HPDE6-E6E7 (cell line): ENCODE measurements at regions not wholly inside any gene's neighbourhood (a gene's known extent, or its start where the extent isn't known, plus 50 kb on each side); places are given as distances from the start of the nearest gene placed in this dataset.
"Not testable (repeated sequence)": the region's sequence is repeated elsewhere in the genome, so short reads cannot be mapped to it uniquely, and the experiment has no call there.

Experiments
- DNase-seq: peaks from one replicate; pipeline ENCODE4 v3.0.0; 2011; ENCODE audit warnings: missing footprints; ENCODE audit errors: extremely low spot score

GRCh38 chr3:190988102-190988501, 125.6 kb upstream of the GMNC start:
- no peak for DNase-seq

DNA sequence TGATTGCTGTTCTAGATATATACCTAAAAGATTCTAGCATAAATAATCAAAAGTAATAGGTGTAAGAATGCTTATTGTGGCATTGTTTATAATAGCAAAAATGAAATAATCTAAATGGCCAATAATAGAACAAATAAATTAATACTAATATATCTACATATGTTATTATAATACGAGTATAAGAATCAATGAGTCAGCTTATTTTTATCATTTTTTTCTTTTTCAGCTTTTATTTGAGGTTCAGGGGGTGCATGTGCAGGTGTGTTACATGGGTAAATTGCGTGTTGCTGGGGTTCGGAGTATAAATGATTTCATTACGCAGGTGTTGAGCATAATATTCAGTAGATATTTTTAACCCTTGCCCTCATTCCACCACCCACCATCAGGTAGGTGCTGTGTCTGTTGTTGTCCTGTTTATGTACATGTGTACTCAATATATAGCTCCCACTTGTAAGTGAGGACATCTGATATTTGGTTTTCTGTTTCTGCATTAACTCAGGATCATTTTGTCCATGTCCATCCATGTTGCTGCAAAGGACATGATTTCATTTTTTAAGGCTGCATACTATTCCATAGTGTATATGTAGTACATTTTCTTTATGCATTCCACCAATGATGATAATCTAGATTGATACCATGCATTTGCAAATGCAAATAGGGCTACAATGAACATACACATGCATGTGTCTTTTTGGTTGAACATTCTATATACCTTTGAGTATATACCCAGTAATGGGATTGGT, 122.2 kb upstream of the GMNC start:
- no peak for DNase-seq

- no peak for DNase-seq
These were observed 121.4 kb upstream of the GMNC start for GRCh38 chr3:190983875-190984274.

DNA sequence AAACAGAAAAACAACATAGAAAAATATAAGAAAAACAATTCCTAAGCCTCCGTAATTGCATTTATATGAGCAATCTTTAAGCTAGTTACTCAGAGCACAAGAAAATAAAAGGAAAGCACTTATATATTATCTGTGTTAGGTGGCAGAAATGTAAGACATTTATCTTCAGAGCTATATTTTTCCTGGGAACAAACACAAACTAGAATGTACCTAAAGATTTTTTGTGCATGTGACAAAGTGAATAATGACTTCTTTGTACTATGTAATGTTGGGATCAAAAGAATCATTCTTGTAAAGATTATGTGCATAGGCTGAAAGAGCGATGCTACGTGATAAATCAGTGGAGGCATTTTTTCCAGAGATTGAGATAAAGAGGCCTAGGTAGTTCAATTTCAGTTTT, 111.3 kb upstream of the GMNC start:
- no peak for DNase-seq

GRCh38 chr3:190972840-190973270, 110.4 kb upstream of the GMNC start:
- DNase-seq: no peak

GRCh38 chr3:190972196-190972595, 109.7 kb upstream of the GMNC start:
- DNase-seq: no peak

DNA sequence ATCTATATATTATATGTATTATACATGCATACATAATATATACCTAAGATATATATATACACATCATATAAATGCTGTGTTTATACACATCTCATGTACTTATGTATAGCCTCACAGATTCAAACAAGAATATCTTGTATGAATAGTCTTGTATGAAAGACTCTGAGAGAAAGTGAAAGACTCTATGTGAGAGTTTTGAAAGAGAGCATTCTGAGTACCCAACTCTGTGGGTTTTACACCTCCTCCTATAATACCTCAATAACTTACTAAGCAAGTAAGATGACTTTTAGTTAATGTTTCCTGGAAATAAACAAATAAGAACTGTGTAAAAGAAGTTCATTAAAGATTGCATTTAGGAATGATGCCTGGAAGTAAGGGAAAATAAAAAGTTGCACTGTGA, 108.1 kb upstream of the GMNC start:
- no peak for DNase-seq

DNA sequence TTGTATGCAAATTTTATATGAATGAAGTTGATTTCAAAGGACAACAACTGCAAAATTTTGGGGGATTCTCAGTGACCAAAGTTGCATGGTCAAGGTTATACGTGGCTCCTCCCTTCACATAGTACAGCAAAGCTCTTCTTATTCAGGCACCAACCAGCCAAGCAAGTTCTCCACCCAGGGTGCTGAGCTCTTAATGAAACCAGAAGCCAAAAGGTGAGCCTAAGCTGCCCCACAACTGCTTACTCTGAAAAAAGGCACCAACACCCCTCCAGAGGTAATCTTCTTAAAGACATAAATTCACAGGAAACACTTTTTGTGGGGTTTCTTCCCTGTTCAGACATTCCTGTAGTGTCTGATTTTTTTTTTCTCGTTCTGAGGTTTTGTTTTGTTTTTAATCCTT, 106.1 kb upstream of the GMNC start:
- no peak for DNase-seq

DNA sequence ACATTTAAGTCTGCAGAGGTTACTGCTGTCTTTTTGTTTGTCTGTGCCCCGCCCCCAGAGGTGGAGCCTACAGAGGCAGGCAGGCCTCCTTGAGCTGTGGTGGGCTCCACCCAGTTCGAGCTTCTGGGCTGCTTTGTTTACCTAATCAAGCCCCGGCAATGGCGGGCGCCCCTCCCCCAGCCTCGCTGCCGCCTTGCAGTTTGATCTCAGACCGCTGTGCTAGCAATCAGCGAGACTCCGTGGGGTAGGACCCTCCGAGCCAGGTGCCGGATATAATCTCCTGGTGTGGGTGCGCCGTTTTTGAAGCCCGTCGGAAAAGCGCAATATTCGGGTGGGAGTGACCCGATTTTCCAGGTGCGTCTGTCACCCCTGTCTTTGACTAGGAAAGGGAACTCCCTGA, 102.4 kb upstream of the GMNC start:
- not testable (repeated sequence) for DNase-seq

DNA sequence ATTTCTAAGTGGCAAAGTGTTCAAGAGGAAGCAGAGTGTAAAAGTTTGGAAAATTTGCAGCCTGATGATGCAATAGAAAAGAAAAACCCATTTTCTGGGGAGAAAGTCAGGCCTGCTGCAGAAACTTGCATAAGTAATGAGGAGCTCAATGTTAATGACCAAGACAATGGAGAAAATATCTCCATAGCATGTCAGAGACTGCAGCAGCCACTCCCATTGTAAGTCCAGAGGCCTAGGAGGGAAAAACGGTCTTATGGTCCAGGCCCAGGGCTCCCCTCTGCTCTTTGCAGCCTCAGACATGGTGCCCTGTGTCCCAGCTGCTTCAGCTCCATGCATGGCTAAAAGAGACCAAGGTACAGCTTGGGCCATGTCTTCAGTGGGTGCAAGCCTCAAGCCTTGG, 96.6 kb upstream of the GMNC start:
- DNase-seq: no peak

DNA sequence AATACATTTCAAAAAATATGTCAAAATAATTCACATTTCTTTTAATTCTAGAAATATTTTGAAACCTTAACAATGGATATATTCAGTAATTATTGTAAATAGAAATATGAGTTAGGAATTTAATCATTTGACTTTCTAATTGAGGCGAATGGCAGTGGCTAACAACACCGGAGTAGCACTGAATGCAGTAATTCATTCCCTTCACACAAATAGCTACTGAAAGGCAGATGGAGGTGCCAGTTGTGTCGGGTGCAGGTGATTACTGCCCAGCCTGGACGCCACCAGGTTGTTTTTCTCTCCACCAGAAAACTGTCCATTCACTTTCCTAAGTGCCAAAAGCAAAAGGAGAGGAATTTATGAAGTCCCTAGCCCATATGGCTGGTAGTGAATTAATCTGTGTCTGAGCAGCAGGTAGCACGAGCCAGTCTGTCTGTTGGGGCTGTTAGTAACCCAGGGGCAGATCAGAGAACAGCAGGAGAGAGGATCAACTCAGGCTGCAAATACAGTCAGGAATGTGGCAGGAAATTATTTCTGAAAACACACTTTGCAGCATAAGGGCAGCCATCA, 79.3 kb upstream of the GMNC start:
- DNase-seq: no peak

- DNase-seq: not testable (repeated sequence)
These were observed 72.1 kb upstream of the GMNC start for GRCh38 chr3:190934616-190935015.

GRCh38 chr3:190926619-190927018, 64.1 kb upstream of the GMNC start:
- DNase-seq: no peak

DNA sequence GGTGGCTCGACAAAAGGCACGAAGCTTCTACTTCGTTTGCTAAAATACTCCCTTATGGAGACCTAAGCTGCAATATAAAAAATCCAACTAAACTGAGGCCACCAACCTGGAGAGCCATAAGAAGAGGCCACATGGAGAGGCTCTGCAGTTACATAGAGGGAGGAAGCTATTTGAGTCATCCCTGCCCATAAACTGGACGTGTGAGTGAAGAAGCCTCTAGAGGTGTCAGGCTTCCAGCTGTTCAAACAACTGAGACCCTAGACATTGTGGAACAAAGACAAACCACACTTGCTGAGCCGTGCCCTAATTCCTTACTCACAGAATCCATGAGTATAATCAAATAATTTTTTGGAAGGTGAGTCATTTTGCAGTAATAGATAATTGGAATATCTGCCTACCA, 50.2 kb upstream of the GMNC start:
- DNase-seq: no peak
